ENCODE measurements at regions not wholly inside any gene's neighbourhood (a gene's known extent, or its start where the extent isn't known, plus 50 kb on each side); places are given as distances from the start of the nearest gene placed in this dataset.
A peak's percentile ranks its signal among the peaks of the same experiment; 100 is the strongest.

DNA sequence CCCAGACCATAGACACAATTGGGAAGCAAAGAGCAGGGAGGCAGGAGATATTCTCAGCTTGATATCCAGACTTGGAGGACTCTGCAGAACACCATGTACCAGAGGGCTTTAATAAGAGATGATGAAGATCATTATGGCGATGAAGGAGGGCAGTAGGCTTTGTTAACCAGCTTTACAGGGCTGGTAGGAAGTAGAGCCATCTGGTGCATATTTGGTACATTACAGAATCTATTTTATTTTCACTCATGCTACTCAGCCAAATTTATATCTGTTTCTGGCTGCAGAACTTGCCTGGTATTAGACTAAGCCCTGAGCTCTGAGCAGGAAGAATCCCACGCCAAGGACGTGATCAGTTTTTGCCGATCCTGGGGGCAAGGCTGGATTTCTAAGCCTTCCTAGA is 61.8 kb upstream of the SYT6 start:
- FAIRE-seq (no peak), DNase-seq (ENCODE audit: extremely low read depth in 1 of 4, low spot score in 3 of 4) (no peak), ATAC-seq (no peak)
- Histone ChIP-seq H3K9me3 (replicated peaks; ENCODE audit: control insufficient read depth, insufficient read depth, low read depth, low read length) (no peaks in the 10 kb centered on the region), H3K4me1 (replicated peaks in 1 of 2; ENCODE audit: control insufficient read depth in 2 of 2, insufficient read depth in 2 of 2, low read length in 2 of 2) (no peaks in the 10 kb centered on the region), H4K20me1 (replicated peaks; ENCODE audit: control insufficient read depth, insufficient read depth, low read length) (no peaks in the 10 kb centered on the region), H3K27ac (ENCODE audit: extremely low read depth, low read depth, low read length) (no peak overlapping the region), H3K9ac (ENCODE audit: insufficient read depth in 1 of 2, low read depth in 2 of 2, low read length in 2 of 2) (no peak overlapping the region), H3K27me3 (ENCODE audit: control insufficient read depth in 2 of 2, insufficient read depth in 2 of 2, low read length in 2 of 2) (peaks cover 7 to 27% of the 10 kb centered on the region in 2 experiments; a peak in 4 of 5 replicates), H3K9me1 (ENCODE audit: control insufficient read depth, insufficient read depth, low read length) (no peaks in the 10 kb centered on the region), H3K4me2 (ENCODE audit: insufficient read depth, low read length) (no peak overlapping the region), H2AFZ (ENCODE audit: low read depth, low read length) (no peak overlapping the region), H3K36me3 (ENCODE audit: control insufficient read depth, insufficient read depth, low read length) (no peaks in the 10 kb centered on the region), H3K4me3 (no peak overlapping the region), H3K79me2 (ENCODE audit: control insufficient read depth, insufficient read depth, low read length) (no peaks in the 10 kb centered on the region)
- 3% methylated on average over 4 of the region's 4 CpGs for WGBS (ENCODE audit: insufficient coverage, low coverage, missing lambda C conversion rate)
- TF ChIP-seq NFE2 (IDR thresholded peaks at IDR 0.05; ENCODE audit: low read depth), result no peak
- TF ChIP-seq, protein P1, sequence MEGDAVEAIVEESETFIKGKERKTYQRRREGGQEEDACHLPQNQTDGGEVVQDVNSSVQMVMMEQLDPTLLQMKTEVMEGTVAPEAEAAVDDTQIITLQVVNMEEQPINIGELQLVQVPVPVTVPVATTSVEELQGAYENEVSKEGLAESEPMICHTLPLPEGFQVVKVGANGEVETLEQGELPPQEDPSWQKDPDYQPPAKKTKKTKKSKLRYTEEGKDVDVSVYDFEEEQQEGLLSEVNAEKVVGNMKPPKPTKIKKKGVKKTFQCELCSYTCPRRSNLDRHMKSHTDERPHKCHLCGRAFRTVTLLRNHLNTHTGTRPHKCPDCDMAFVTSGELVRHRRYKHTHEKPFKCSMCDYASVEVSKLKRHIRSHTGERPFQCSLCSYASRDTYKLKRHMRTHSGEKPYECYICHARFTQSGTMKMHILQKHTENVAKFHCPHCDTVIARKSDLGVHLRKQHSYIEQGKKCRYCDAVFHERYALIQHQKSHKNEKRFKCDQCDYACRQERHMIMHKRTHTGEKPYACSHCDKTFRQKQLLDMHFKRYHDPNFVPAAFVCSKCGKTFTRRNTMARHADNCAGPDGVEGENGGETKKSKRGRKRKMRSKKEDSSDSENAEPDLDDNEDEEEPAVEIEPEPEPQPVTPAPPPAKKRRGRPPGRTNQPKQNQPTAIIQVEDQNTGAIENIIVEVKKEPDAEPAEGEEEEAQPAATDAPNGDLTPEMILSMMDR (IDR thresholded peaks at IDR 0.05 in 2 of 3, conservative IDR thresholded peaks at IDR 0.05 in 1 of 3; ENCODE audit: insufficient read depth in 2 of 3, low read depth in 1 of 3, low read length in 3 of 3), result peak in 1 of 3 experiments; percentile 22; a peak in 1 of 6 replicates
- 0 out of 4 replicates have a peak, but pooled peaks of 1 of the 2 experiments have one; percentile 20 for TF ChIP-seq RAD21 (CRISPR knock-in tag; conservative IDR thresholded peaks at IDR 0.05 in 1 of 2, IDR thresholded peaks at IDR 0.05 in 1 of 2)
- no peak for TF ChIP-seq EHMT2 (IDR thresholded peaks at IDR 0.05)
- no TSS peak for BruUV-seq (replicated peaks)
- intact Hi-C loops (cut with micrococcal nuclease) (loop anchor here (10.0 kb wide), 1 partner anchor 241 kb away; the partner anchor contains the start of gene OLFML3), in situ Hi-C loops (cut with MboI) (no loop called here)
- POLR2A ChIA-PET, result interaction anchor here (0.7 kb wide), 1 partner anchor 119 kb away, joined by 3 read pairs; no protein-coding TSS in a partner anchor
- CTCF ChIA-PET (ENCODE audit: low intra/inter-chr PET ratio), result no interaction called here

Data from K562 (cell line).